Left lung (tissue), 4 donors: ENCODE measurements at regions not wholly inside any gene's neighbourhood (a gene's known extent, or its start where the extent isn't known, plus 50 kb on each side); places are given as distances from the start of the nearest gene placed in this dataset.

ENCODE experiments used
- ATAC-seq: fragments of 200-7000 bp; cut with Tn5 transposase; one replicate; pipeline ENCODE4 v1.9.1; 2020; ENCODE audit warnings: moderate library complexity
- DNase-seq, 4 donors: peaks; one replicate each; pipeline ENCODE4 v3.0.0-alpha.2; 2013 to 2020
- H3K27ac ChIP-seq, 2 donors: fragments of 200-600 bp; sonication (generic) in 1 of 2; one replicate each; pipeline versions ENCODE4 v1.5.0 to v1.8.0; 2020 to 2021
- H3K27me3 ChIP-seq, 2 donors: fragments of 200-600 bp; sonication (generic) in 1 of 2; one replicate each; pipeline versions ENCODE4 v1.5.0 to v1.8.0; 2020 to 2021
- H3K36me3 ChIP-seq, 2 donors: fragments of 200-600 bp; sonication (generic) in 1 of 2; one replicate each; pipeline versions ENCODE4 v1.5.0 to v1.8.0; 2020 to 2021
- H3K4me1 ChIP-seq, 2 donors: fragments of 200-600 bp; one replicate each; pipeline ENCODE4 v1.8.0; 2021
- H3K4me3 ChIP-seq, 2 donors: fragments of 200-600 bp; sonication (generic) in 1 of 2; one replicate each; pipeline versions ENCODE4 v1.5.0 to v1.8.0; 2020 to 2021; ENCODE audit warnings: mild to moderate bottlenecking in 1 of 2
- H3K9me3 ChIP-seq, 2 donors: fragments of 200-600 bp; sonication (generic) in 1 of 2; one replicate each; pipeline versions ENCODE4 v1.5.0 to v1.8.0; 2020 to 2021
- intact Hi-C, 2 donors: fragments of 100-400 bp; cut with DNase I; formaldehyde crosslinking; loops; one replicate each; pipeline versions ENCODE4 v1.11.2 to v1.14.2; 2022
- TF ChIP-seq, protein P1 (sequence below), 2 donors: fragments of 200-600 bp; sonication (generic) in 1 of 2; IDR thresholded peaks; one replicate each; pipeline versions ENCODE4 v1.5.0 to v1.8.0; 2021; ENCODE audit warnings: antibody characterized with exemption in 2 of 2
- donor health status: DM: no; HTN: yes; CAD: no.
- donor health status: DM: no; HTN: no; CAD: no.

DNA sequence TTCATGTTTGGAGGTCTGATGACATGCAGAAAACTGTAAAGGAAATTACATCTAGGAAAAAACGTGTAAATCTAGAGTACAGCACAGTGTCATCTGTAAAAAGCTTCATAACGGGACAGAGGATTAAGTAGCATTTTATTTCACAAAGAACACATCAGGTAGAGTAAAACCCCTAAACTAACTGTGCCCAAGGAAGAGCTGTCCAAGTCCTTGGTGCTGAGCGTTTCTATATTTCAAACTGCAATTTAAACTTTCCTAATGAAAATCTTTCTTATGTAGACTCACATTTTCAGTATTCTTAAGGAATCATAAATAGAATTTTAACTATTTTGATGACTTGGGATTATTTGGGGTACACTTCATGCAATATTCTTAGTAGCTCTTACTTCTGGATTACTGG is 646.2 kb downstream of the IPMK start:
- Histone ChIP-seq H3K4me3 (no peak overlapping the region), H3K36me3 (no peaks in the 10 kb centered on the region), H3K27ac (no peak overlapping the region), H3K4me1 (no peaks in the 10 kb centered on the region), H3K27me3 (no peaks in the 10 kb centered on the region), H3K9me3 (no peaks in the 10 kb centered on the region)
- TF ChIP-seq, protein P1, sequence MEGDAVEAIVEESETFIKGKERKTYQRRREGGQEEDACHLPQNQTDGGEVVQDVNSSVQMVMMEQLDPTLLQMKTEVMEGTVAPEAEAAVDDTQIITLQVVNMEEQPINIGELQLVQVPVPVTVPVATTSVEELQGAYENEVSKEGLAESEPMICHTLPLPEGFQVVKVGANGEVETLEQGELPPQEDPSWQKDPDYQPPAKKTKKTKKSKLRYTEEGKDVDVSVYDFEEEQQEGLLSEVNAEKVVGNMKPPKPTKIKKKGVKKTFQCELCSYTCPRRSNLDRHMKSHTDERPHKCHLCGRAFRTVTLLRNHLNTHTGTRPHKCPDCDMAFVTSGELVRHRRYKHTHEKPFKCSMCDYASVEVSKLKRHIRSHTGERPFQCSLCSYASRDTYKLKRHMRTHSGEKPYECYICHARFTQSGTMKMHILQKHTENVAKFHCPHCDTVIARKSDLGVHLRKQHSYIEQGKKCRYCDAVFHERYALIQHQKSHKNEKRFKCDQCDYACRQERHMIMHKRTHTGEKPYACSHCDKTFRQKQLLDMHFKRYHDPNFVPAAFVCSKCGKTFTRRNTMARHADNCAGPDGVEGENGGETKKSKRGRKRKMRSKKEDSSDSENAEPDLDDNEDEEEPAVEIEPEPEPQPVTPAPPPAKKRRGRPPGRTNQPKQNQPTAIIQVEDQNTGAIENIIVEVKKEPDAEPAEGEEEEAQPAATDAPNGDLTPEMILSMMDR (IDR thresholded peaks at IDR 0.05): no peak
- DNase-seq (no peak), ATAC-seq (no peak)
- intact Hi-C loops: no loop called here

DNA sequence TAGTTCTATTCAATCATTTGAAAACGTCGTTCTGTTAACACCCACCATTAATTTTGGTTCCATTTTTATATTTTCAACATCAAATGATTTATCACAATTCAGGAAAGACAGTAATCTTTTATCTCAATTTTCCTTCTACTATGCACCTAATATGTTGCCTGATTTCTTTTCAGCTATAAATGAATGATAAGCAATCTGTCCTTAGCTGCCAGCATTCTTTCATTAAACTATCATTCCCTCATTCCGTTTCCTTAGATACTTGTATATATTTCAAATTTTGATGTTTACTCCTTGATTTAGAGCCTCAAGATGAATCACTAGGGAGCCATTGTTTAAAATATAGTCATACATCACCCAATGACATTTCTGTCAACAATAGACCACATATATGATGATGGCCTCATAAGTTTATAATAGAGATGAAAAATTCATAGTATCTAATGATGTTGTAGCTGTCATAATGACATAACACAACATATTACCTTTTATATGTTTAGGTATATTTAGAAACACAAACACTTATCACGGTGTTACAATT is 661.7 kb downstream of the IPMK start:
- Histone ChIP-seq H3K27me3 (no peaks in the 10 kb centered on the region), H3K9me3 (no peaks in the 10 kb centered on the region), H3K27ac (no peak overlapping the region), H3K4me1 (no peaks in the 10 kb centered on the region), H3K36me3 (no peaks in the 10 kb centered on the region), H3K4me3 (no peak overlapping the region)
- DNase-seq: no peak
- intact Hi-C loops: no loop called here
- no peak for ATAC-seq
- TF ChIP-seq, protein P1 (IDR thresholded peaks at IDR 0.05): no peak

DNA sequence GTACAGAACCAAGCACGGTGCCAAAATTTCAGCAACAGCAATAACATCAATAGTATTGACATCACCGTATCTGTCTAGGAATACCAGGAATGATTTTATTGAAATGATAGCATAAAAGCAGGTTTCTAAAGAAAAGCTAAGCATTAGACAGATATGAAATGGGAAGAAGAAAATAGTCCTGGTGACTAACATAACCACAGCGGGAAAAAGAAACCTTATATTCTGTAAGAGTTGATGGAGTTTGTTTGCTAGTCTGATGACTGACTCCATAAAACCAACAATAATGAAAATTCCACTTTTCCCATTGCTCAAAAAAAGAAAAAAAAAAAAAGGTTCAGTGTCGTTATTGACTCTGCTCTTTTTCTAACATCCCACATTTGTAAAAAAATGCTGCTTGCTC is 668.3 kb downstream of the IPMK start:
- DNase-seq: no peak

DNA sequence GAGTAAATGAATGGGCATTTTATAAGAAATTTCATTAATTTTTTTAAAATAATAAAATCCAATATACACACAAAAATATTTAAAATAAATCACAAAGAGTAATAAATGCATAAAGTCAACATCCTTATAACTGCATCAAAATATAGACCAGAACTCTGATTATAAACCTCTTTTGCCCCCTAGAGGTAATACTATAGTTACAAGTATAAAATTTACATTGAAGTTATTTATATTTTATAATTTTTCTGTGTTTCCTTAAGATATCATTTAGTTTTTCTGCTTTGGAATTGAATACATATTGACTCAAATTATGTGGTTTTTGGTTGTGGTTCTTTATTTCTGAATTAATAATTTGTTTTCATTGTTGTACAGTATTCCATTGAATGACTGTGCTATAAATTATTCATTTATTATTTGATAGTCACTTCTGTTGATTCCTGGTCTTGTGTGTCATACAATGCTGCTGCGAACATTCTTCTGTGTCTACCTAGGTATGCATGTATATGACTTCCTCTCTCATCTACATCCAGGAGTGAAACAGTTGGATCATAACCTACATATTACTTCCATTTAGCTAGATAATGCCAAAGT is 673.6 kb downstream of the IPMK start:
- H3K4me3 ChIP-seq: no peak overlapping the region

More for the DNA sequence above, 668.3 kb downstream of the IPMK start:
- Histone ChIP-seq H3K4me3 (no peak overlapping the region), H3K4me1 (no peaks in the 10 kb centered on the region), H3K36me3 (no peaks in the 10 kb centered on the region), H3K27ac (no peak overlapping the region), H3K9me3 (no peaks in the 10 kb centered on the region), H3K27me3 (no peaks in the 10 kb centered on the region)
- no peak for ATAC-seq
- intact Hi-C loops: no loop called here
- TF ChIP-seq, protein P1 (IDR thresholded peaks at IDR 0.05): no peak

DNA sequence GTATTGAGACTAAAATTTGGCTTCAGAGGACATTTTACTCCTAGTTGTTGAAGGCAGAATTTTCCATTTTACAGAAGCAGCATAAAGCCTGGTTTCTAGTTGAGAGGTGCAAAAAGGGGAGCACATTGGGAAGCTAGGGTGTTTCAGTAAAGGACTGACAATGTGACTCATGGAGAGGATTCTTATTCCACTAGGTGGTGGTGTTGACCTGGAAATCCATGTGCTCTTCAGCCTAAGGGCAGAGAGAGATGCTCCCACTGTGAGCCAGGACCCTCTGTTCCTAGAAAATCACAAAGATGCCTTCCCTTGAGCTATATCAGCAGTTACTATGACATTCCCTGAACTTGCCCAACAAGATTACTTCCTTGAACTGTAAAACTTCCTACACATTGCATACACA is 687.8 kb downstream of the IPMK start:
- intact Hi-C loops: no loop called here

More for the DNA sequence above, 673.6 kb downstream of the IPMK start:
- H3K27ac ChIP-seq: no peak overlapping the region
- H3K4me1 ChIP-seq: no peaks in the 10 kb centered on the region
- intact Hi-C loops: no loop called here
- no peaks in the 10 kb centered on the region for H3K36me3 ChIP-seq
- ATAC-seq (no peak), DNase-seq (no peak)
- TF ChIP-seq, protein P1 (IDR thresholded peaks at IDR 0.05): no peak
- H3K27me3 ChIP-seq: no peaks in the 10 kb centered on the region
- H3K9me3 ChIP-seq: no peaks in the 10 kb centered on the region

More for the DNA sequence above, 687.8 kb downstream of the IPMK start:
- Histone ChIP-seq H3K9me3 (peaks cover 0 to 6% of the 10 kb centered on the region in 2 donors), H3K4me1 (no peaks in the 10 kb centered on the region), H3K27me3 (no peaks in the 10 kb centered on the region), H3K36me3 (no peaks in the 10 kb centered on the region), H3K27ac (no peak overlapping the region), H3K4me3 (no peak overlapping the region)
- ATAC-seq (peak; percentile 52), DNase-seq (no peak)
- TF ChIP-seq, protein P1 (IDR thresholded peaks at IDR 0.05): peak; percentile 18 to 22
